Limb (tissue), 2 donors: ENCODE measurements at regions not wholly inside any gene's neighbourhood (a gene's known extent, or its start where the extent isn't known, plus 50 kb on each side); places are given as distances from the start of the nearest gene placed in this dataset.
A peak's percentile ranks its signal among the peaks of the same experiment; 100 is the strongest.
"Not testable (repeated sequence)": the region's sequence is repeated elsewhere in the genome, so short reads cannot be mapped to it uniquely, and the experiment has no call there.

Source experiments
- DNase-seq, 2 donors: peaks; one replicate each; pipeline ENCODE4 v3.0.0-alpha.2; 2016; ENCODE audit errors: extremely low spot score in 2 of 2

DNA sequence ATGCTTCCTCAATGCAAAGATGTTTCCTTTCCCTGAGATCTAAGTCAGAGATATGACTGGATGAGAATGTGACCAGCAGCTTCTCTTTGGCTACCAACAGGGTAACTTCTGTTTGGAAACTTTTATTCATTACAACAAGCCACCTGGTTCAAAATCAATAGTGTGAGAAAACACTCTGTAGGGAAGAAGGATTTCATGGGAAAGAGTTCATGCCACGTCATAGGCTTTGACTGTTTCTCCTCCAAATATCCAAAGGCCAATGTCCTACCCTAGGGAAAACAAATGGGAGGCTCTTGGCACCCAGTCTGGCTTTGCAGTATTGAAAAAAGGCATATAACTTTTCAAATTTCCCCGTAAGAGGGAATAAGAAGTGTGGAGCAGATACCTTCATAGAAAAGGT lies 245.5 kb downstream of the FNDC1 start:
- no peak for DNase-seq

DNA sequence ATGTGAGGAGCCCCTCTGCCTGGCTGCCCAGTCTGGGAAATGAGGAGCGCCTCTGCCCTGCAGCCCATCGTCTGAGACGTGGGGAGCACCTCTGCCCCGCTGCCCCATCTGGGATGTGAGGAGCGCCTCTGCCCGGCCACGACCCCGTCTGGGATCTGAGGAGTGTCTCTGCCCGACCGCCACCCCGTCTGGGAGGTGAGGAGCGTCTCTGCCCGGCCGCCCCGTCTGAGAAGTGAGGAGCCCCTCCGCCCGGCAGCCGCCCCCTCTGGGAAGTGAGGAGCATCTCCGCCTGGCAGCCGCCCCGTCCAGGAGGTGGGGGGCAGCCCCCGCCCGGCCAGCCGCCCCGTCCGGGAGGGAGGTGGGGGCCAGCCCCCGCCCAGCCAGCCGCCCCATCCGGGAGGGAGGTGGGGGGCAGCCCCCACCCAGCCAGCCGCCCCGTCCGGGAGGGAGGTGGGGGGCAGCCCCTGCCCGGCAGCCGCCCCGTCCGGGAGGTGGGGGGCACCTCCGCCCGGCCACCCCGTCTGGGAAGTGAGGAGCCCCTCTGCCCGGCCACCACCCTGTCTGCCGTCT lies 238.1 kb downstream of the FNDC1 start:
- DNase-seq, result not testable (repeated sequence)

DNA sequence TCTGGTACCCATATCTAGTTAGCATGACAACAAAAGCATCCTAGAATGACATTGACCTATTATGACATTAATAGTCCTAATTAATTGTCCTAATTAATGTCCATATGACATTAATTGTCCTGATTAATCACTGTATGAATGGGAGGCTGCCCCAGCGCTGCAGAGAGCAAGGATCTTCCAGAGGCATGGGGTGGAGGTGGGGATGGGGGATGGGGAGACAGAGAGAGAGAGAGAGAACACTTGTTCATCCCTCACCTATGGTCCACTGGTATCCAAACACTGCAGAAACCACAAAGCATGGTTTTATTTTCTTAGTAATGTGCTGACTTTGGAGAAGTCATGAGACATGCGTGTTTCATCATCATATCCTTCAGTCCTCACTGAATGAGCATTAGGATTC lies 235.1 kb downstream of the FNDC1 start:
- no peak for DNase-seq

DNA sequence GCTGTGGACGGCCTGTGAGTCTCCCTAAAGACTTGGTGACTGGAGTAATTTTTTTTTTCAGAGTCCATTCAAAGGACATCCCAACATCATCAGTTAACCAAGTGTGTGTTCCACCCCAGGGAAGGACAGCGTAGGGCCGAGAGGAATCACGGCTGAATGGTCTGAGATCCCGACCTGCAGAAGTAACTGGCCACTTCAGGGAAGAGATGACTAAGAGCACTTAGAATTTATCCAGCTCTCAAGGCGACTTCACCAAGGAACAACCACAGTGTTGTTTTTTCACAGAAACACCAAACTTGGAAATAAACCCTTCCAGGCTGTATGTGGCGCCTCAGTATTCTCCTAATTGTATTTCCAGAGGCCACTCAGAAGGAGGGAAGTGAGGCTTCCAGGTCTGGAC lies 231.6 kb downstream of the FNDC1 start:
- no peak for DNase-seq

DNA sequence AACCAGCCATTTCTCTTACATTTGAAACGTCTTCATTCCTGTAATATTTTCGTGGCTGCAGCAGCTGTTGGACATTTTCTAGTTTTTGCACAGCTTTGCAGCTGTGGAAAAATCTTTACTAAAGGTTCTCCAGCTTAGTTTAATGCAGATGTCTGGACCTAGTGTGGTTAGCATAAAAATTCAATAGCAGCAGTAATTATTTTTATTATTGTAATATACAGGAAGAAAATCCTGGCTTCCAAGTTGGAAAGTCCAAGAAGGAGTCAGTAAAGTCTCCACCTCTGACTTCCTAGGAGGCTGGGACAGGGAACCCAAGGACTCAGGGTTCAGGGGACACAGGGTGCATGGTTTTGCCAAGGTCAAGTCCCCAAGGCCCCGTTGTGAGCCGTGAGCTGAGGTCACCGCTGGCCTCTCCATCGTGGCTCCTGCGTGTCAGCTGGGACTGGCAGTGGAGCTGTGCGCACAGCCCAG lies 230.6 kb downstream of the FNDC1 start:
- DNase-seq, result peak in 1 of 2 donors; percentile 80

DNA sequence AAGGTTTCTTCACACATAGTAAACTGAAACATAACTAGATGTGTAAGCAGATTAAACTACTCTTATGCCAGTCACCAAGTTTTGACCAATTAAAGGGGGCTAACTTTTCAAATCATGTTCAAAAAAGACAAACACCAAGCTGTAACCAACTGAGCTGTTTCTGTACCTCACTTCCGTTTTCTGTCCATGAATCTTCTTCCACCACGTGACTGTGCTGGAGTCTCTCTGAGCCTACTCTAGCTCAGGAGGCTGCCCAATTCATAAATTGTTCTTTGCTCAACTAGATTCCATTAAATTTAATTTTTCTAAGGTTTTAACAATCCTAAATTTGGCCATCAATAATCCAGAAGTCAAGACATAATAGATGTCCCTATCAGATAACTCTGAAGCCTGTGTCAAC lies 229.4 kb downstream of the FNDC1 start:
- no peak for DNase-seq

DNA sequence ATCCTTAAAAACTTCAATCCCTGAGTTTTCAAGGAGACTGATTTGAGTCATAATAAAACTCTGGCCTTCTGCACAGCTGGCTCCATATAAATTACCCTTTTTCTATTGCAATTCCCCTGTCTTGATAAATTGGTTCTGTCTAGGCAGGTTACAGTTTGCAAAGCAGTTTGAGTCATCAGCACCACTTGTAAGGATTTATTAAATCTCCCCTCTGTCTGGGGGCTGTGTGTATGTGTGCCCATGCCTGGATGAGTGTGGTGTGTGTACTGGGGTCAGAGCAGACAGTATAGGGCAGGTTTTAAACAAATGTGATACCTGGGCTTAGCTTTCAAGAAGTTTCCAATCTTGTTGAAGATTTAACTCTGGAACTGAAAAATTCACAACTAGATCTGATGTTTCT lies 228.6 kb downstream of the FNDC1 start:
- DNase-seq, result no peak

DNA sequence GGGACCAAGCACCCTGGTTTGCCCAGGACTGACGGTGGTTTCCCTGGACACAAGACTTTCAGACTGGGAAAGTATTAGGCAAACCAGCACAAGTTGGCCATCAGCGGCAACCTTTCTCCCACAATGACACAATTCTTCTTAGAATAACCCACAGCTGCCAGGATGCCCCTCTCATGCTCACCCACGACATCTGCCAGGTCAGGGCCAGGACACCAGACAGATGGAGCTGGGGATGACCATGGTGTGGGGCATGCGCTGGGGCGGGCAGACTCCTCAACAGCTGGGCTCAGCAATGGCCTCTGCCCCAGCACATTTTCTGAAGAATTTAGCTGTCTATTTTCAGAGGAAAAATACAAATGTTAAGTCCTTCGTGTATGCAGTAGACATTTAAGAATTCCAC lies 226.4 kb downstream of the FNDC1 start:
- no peak for DNase-seq

DNA sequence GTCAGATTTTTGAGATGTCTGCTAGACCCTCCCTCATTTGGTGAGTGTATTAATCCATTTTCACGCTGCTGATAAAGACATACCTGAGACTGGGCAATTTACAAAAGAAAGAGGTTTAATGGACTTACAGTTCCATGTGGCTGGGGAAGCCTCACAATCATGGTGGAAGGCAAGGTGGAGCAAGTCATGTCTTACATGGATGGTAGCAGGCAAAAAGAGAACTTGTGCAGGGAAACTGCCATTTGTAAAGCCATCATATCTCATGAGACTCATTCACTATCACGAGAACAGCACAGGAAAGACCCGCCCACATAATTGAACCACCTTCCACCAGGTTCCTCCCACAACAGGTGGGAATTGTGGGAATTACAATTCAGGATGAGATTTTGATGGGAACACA lies 223.5 kb downstream of the FNDC1 start:
- DNase-seq, result not testable (repeated sequence)

DNA sequence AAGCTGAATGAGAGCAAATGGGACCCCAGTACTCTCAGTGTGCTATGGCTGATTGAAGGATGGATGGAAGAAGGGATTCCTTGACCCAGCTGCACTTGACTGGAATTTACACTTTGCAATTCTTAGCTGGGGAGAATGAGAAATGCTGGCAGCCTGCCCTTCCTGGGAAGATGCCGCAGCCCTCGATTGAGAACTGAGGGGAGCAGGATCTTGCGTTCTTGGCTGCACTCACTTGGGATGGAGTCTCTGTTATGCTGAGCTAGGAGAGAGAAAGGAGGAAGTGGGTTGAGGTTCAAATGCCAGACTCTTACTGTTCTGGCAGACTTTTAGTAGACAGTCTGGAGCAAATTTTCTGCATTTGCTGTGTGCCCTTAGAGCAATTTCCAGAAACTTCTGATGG lies 221.2 kb downstream of the FNDC1 start:
- peak; percentile 45 to 57 for DNase-seq

DNA sequence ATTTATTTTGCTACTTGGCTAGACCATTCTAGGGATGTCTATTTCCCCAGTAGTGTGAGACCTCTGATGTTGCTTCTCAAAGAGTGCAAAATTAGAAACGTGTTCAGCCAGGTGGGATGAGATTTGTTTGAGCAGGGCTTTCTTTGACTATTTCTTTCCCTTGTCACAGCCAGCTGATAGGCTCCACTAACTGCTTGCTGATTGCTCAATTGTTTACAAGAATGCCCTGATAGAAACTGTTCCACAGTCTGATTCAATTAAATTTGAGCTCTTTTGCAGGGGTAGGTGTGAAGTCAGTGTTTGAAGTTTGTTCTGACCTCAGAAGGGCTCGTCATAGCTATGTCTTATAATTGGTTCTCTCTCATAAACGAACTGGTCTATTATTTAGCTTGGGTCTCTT lies 220.5 kb downstream of the FNDC1 start:
- DNase-seq, result no peak

DNA sequence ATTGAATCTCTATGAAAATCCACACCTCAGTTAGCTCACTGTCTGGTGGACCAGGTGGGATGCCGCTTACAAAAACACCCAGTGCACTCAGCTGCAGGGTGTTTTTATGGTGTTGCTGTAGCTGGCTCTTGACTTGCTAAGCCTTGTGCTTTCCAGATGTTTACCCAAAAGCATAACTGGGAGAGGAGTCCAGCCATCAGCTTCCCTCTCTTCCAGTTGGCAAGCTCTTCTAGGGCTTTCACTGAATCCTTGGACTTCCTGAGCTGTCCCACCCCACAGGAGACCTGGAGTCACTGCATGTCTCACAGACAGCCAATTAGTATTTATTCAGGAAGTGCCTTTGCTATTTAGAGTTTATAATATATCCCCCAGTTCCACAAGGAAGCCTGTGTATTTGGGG lies 210.9 kb downstream of the FNDC1 start:
- no peak for DNase-seq

DNA sequence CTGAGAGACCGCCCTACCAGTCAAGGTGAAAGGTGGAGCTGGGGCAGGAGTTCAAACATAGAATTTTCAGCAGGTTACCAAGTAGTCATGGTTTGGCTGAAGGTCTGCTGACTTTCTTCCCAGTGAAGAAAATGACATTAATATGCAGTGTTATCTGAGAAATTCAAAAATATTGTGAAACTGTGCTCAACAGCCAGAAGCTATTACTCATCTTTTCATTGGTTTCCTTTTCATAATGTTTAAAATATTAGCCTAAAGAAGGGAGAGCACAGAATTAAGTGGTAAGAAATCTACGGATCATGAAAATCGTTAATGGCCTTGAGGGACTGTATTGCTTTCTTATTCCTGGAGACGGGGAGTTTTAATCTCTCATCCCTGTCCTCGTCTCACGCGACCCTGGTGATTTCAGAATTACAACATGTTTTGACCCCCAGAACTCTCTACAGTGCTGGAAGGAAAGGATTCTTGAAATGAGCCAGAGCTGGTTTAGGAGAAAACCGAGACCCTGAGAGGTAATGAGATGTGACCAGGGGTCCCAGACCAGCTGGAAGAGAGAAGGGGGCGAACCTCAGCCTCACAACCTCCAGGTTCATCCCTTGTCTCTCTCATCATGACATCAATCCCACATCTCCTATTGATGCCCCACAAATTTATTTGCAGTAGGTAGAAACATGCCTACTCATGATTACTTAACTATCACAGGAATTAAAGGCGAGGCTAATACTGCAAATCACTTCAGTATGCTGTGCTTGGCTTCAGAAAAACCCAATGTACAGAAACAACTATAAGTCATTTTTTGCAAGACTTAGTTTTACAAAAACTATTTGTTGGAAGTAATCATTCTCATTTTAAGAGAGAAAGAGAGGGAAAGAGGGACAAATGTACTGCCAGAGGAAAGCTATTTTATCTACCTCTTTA lies 209.5 kb downstream of the FNDC1 start:
- DNase-seq, result no peak

DNA sequence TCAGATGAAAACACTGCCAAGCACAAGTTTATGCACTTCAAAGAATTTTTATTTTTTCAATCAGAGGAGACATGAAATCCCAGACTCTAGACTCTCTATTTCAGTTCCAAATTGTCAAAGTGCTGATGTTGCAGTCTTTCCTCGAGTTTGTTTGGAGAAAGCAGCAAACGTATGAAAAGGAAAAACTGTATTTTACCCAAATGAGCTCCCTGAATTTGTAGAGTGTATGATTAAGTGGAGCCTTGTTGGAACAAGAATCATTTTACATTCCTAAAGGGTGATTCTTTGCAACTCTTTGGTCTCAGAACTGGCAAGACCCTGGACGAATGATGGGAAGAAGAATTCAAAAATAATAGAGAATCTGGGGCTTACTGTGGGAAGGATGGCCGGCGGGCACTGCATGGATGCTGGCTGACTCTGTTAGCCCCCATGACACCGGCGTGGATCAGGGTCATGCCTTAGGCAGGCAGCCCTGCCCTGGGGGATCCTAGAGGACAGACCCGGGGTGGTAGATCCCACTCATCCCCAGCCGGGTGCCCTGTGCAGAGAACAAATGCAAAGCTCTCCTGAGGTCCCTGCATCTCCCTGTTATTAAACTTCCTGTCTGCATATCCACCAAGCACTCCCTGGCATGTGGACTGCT lies 207.4 kb downstream of the FNDC1 start:
- no peak for DNase-seq

DNA sequence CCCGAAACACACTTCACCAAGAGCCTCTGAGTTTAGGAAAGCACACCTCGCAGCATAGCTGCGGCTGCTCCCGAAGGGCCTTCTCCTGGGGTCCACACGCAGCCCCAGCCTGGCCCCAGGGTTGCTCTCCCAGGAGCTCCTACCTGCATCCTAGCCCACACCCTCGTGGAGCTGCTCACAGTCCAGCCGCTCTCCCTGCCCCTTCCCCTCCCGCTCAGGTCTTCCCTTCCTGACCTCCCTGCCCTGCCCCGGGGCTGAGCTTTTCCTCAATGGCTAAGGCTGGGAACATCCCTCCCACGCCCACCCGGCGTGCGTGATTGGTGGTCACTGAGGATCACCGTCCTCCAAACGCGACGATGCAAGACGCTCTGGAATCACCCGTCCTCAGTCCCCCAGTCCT lies 205.8 kb downstream of the FNDC1 start:
- DNase-seq, result no peak

DNA sequence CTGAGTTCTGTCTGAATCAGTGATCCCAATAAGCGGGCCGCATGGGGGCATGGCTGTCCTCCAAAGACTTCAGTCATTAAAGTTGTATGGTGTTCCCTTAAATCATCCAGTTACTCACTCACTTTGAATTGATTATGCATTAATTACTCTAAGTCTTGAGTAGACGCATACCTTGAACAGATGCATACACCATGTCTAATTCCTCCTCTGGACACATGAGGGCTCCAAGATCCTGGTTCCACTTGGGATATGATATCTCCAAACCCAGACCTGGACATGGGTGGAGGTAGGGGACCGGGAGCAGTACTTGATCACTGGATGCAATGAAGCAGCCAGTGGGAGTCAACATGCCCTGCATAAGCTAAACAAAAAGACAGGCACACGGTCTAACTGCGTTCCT lies 204.5 kb downstream of the FNDC1 start:
- no peak for DNase-seq

DNA sequence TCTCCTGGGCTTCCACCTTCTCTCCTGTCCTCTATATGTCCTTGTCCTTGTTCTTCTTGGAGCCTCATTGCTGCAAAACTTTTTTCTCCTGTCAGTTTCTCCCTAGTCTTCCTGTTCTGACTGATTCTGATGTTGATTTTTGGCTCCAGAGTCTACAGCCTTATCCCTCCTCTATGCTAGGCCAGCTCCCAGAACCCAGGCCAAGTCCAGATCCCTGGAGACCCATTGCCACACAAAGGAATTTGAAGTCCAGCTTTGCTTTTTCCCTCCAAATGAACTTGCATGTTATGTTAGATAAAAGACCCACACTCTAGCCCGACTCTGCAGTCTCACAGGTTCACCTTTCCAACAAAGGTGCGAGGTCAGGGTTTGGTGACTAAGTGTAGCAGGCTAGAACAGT lies 203.1 kb downstream of the FNDC1 start:
- no peak for DNase-seq

DNA sequence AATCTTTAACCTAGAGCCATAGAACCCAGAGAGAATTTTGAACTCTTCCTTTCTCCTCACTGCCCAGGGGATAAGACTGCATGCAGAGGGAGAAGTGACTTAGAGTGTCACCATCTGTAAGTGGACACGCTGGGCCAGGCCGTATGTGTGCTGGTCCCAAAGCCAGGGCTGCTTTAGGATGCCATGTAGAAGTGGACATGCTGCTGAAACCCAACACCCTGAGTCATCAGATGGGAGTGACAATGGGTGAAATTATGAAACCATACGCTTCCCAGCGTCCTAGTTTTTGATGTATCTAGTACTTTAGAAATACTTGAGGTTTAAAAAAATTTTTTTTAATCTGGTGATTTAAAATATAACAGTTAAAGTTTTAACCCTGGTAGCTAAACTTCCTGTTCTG lies 191.1 kb downstream of the FNDC1 start:
- no peak for DNase-seq

DNA sequence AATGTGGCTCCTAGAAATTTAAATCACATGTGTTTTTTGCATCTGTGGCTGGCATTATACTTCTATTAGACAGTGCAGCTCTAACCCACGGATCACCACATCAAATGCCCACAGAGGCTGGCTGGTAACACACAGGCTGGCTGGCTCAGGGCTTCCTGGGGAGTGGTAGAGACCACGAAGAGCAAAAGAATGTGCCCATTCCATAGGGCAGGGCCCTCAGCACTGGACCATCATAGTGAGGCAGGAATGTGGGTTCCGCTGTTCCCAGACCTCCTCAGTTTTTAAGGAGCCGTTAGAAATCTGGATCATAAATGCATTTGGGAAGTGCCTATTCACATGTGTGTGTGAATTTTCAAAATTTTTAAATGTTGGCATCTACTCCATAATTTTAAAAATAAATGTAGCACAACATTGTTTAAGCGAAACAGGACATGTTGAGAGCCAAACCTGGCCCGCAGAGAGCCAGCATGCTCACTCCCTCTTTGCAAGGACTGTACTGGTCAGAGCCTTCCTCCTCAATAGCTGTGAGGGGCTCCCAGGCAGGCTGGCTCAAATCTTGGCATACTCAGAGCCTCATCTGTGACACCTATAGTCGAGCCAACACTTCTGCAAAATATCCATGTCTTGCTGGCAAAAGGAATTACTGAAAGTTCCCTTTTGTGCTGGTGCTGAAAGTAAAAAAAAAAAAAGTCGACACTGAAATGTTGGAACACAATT lies 190.5 kb downstream of the FNDC1 start:
- DNase-seq, result no peak

DNA sequence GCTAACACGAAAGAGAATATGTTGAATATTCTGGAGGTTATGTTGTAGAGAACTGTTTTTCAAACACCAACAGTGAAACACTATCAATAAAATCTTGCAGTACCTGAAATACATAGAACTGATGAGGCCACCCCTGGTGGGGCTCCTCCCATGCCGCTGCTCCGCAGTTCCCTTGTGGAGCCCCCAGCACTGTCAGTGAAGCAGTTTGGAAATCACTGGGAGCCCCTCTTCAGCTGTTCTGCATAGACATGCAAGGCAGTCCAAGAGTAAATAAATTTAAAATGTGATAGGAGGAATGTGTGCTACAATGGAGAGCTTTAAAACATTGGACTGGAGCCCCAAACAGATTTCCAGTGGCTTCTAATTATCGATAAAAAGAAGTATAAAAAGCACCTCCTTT lies 189.4 kb downstream of the FNDC1 start:
- no peak for DNase-seq

DNA sequence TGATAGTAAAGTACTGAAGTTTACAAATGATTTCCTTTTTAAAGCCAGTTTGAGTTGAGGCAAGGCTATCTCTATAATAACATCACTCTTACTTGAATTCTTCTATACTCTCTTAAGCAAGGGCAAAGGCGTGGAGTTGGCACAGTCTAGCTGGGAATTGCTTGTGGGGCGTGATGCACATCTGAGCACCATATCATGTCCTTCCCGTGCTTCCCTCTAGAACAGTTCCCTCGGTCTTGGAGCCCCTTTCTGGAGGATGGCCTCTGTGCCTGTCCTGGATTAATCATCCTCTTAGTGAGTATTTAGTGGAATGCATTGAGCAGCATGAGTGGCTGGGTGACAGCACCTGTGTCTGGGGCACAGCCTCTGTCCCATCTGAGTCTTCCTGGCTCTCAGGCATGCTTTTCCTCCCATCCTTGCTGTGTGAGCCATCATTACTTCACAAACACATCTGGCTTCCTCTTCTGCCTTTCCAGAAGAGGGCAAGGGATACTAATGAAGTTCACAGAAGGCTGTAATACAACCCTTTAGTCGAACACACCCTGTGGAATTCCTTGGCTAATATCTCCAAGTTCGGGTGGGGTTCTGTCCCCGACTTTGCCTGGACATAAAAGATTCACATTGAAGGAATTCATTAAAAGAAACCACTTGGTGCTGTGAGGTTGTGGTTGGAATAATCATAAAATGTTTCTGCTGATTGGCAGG lies 188.2 kb downstream of the FNDC1 start:
- DNase-seq, result no peak
